Tibial artery (tissue), 4 donors: ENCODE measurements at regions not wholly inside any gene's neighbourhood (a gene's known extent, or its start where the extent isn't known, plus 50 kb on each side); places are given as distances from the start of the nearest gene placed in this dataset.

Experiments used
- DNase-seq, 2 donors: peaks; one replicate each; pipeline ENCODE4 v3.0.0-alpha.2; 2019
- H3K27ac ChIP-seq, 2 donors: fragments of 200-600 bp; sonication (generic) in 1 of 2; 1 replicate in 1 of 2; 2 replicates in 1 of 2; pipeline ENCODE4 v1.5.1; 2018 to 2019; ENCODE audit warnings: mild to moderate bottlenecking in 1 of 2
- H3K27me3 ChIP-seq, 2 donors: fragments of 200-600 bp; sonication (generic) in 1 of 2; one replicate each; pipeline versions ENCODE4 v1.5.1 to v1.6.0; 2016 to 2019
- H3K36me3 ChIP-seq, 3 donors: fragments of 200-600 bp; sonication (generic) in 2 of 3; one replicate each; pipeline ENCODE4 v1.5.1; 2016 to 2019; ENCODE audit warnings: mild to moderate bottlenecking in 2 of 3
- H3K4me1 ChIP-seq, 4 donors: fragments of 200-600 bp; sonication (generic) in 2 of 4; 1 replicate in 3 of 4; 2 replicates in 1 of 4; pipeline ENCODE4 v1.5.1; 2016 to 2019
- H3K4me3 ChIP-seq, 2 donors: fragments of 200-600 bp; sonication (generic) in 1 of 2; 1 replicate in 1 of 2; 2 replicates in 1 of 2; pipeline ENCODE4 v1.5.1; 2018 to 2019; ENCODE audit warnings: mild to moderate bottlenecking in 2 of 2
- H3K9me3 ChIP-seq, 3 donors: fragments of 200-600 bp; sonication (generic) in 1 of 3; one replicate each; pipeline ENCODE4 v1.5.1; 2016 to 2019
- CTCF ChIP-seq, 2 experiments: fragments of 200-600 bp in 1 of 2; fragments of 450-650 bp in 1 of 2; IDR thresholded peaks; one replicate each; pipeline ENCODE4 v1.5.1; 2017 to 2019; ENCODE audit warnings: antibody characterized with exemption in 2 of 2, mild to moderate bottlenecking in 1 of 2, moderate library complexity in 1 of 2
- intact Hi-C: fragments of 100-400 bp; cut with DNase I; formaldehyde crosslinking; loops from one replicate; pipeline ENCODE4 v1.15.0; 2023; ENCODE audit warnings: low total_unique reads

GRCh38 chr2:207468488-207468887 lies 61.3 kb upstream of the CREB1 start:
- no peak overlapping the region for H3K27ac ChIP-seq
- TF ChIP-seq CTCF (IDR thresholded peaks at IDR 0.05) = no peak
- no peaks in the 10 kb centered on the region for H3K9me3 ChIP-seq
- H3K4me3 ChIP-seq = no peak overlapping the region
- H3K27me3 ChIP-seq = no peaks in the 10 kb centered on the region
- no peak for DNase-seq
- H3K36me3 ChIP-seq = no peaks in the 10 kb centered on the region
- H3K4me1 ChIP-seq = peaks cover 0 to 7% (median 1%) of the 10 kb centered on the region in 4 donors
- intact Hi-C loops = no loop called here

GRCh38 chr2:207469451-207469850 lies 60.3 kb upstream of the CREB1 start:
- Histone ChIP-seq H3K4me1 (peaks cover 0 to 7% (median 1%) of the 10 kb centered on the region in 4 donors), H3K27me3 (no peaks in the 10 kb centered on the region), H3K4me3 (no peak overlapping the region), H3K36me3 (no peaks in the 10 kb centered on the region), H3K9me3 (no peaks in the 10 kb centered on the region), H3K27ac (no peak overlapping the region)
- intact Hi-C loops = no loop called here
- DNase-seq = no peak
- no peak for TF ChIP-seq CTCF (IDR thresholded peaks at IDR 0.05)

- DNase-seq = no peak
- H3K4me3 ChIP-seq = no peak overlapping the region
- no peaks in the 10 kb centered on the region for H3K27me3 ChIP-seq
- no peak overlapping the region for H3K27ac ChIP-seq
- no peaks in the 10 kb centered on the region for H3K36me3 ChIP-seq
- TF ChIP-seq CTCF (IDR thresholded peaks at IDR 0.05) = no peak
- H3K4me1 ChIP-seq = peaks cover 0 to 7% (median 1%) of the 10 kb centered on the region in 4 donors
- no peaks in the 10 kb centered on the region for H3K9me3 ChIP-seq
- intact Hi-C loops = loop anchor here (5.0 to 10.0 kb wide), 2 partner anchors 668 to 775 kb away; no protein-coding TSS in a partner anchor
Measured at GRCh38 chr2:207469943-207470729, 59.6 kb upstream of the CREB1 start.

- H3K4me3 ChIP-seq = no peak overlapping the region
- H3K27ac ChIP-seq = no peak overlapping the region
- intact Hi-C loops = loop anchor here (5.0 to 10.0 kb wide), 2 partner anchors 669 to 776 kb away; no protein-coding TSS in a partner anchor
- no peak for DNase-seq
- H3K4me1 ChIP-seq = peaks cover 0 to 11% (median 1%) of the 10 kb centered on the region in 4 donors
- no peaks in the 10 kb centered on the region for H3K9me3 ChIP-seq
- H3K27me3 ChIP-seq = no peaks in the 10 kb centered on the region
- H3K36me3 ChIP-seq = no peaks in the 10 kb centered on the region
- TF ChIP-seq CTCF (IDR thresholded peaks at IDR 0.05) = no peak
Measured at GRCh38 chr2:207471261-207471660, 58.5 kb upstream of the CREB1 start.

- no peak for TF ChIP-seq CTCF (IDR thresholded peaks at IDR 0.05)
- peaks cover 0 to 11% (median 1%) of the 10 kb centered on the region in 4 donors for H3K4me1 ChIP-seq
- peak overlapping the region in 1 of 2 donors; percentile 1 for H3K27ac ChIP-seq
- DNase-seq = no peak
- no peaks in the 10 kb centered on the region for H3K27me3 ChIP-seq
- intact Hi-C loops = loop anchor here (1.0 to 10.0 kb wide), 3 partner anchors 490 to 778 kb away; no protein-coding TSS in a partner anchor
- no peaks in the 10 kb centered on the region for H3K36me3 ChIP-seq
- H3K4me3 ChIP-seq = peak overlapping the region; percentile 1 to 27
- no peaks in the 10 kb centered on the region for H3K9me3 ChIP-seq
Measured at GRCh38 chr2:207472343-207473048, 57.3 kb upstream of the CREB1 start.
